ENCODE measurements at regions not wholly inside any gene's neighbourhood (a gene's known extent, or its start where the extent isn't known, plus 50 kb on each side); places are given as distances from the start of the nearest gene placed in this dataset.
A peak's percentile ranks its signal among the peaks of the same experiment; 100 is the strongest.

DNA sequence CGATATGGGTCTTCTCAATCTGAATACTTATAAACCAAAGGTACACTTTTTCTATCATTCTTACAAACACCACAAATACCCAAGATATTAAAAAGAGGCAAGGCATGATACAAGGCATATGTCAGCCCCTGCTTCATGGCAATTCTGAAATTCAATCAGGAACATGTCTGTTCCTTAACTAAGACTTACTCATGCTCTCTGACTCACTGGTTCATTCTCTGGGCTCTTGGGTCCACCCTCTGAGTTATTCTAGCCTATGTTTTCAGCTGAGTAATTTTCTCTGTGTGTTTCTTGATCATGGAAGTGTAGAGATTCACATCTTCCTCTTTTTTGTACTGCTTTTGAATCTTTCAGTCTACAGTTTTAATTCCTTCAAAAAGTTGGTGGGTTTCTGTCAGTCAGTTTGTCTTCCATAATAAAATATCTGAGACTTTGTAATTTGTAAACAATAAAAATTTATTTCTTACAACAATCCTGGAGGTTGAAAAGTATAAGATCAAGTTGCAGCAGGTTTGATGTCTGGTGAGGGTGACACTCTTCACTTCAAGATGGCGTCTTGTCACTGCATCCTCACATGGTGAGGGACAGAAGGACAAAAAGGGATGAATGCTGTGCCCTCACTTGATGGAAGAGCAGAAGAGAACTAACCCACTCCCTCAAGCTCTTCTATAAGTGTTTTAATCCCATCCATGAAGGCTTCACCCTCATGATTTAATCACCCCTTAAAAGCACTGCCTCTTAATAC is 211.7 kb downstream of the FAM76B start:
- Histone ChIP-seq H3K9me3 (ENCODE audit: control insufficient read depth, insufficient read depth, low read depth, low read length) (no peaks in the 10 kb centered on the region), H3K27me3 (ENCODE audit: control insufficient read depth, insufficient read depth, low read length) (no peaks in the 10 kb centered on the region), H3K36me3 (ENCODE audit: control insufficient read depth, insufficient read depth, low read length) (no peaks in the 10 kb centered on the region), H3K9ac (ENCODE audit: insufficient read depth, low read length) (no peak overlapping the region), H2AFZ (ENCODE audit: low read length) (peak overlapping the region; percentile 62), H3K4me1 (ENCODE audit: control insufficient read depth, extremely low read depth, insufficient read depth, low read length) (no peaks in the 10 kb centered on the region), H3K27ac (ENCODE audit: insufficient read depth, low read length) (peak overlapping the region; percentile 45), H3K4me3 (replicated peaks in 1 of 4; ENCODE audit: control extremely low read depth in 1 of 4, insufficient read depth in 1 of 4, low read depth in 3 of 4, low read length in 4 of 4) (no peak overlapping the region), H3K79me2 (ENCODE audit: control insufficient read depth, insufficient read depth, low read length) (no peaks in the 10 kb centered on the region), H3K4me2 (ENCODE audit: extremely low read depth, insufficient read depth, low read length) (no peak overlapping the region), H4K20me1 (ENCODE audit: control insufficient read depth, extremely low read depth, insufficient read depth, low read length) (no peaks in the 10 kb centered on the region)
- TF ChIP-seq EZH2 (IDR thresholded peaks at IDR 0.05; ENCODE audit: low read length, missing control alignments), result no peak
- TF ChIP-seq, protein P1, sequence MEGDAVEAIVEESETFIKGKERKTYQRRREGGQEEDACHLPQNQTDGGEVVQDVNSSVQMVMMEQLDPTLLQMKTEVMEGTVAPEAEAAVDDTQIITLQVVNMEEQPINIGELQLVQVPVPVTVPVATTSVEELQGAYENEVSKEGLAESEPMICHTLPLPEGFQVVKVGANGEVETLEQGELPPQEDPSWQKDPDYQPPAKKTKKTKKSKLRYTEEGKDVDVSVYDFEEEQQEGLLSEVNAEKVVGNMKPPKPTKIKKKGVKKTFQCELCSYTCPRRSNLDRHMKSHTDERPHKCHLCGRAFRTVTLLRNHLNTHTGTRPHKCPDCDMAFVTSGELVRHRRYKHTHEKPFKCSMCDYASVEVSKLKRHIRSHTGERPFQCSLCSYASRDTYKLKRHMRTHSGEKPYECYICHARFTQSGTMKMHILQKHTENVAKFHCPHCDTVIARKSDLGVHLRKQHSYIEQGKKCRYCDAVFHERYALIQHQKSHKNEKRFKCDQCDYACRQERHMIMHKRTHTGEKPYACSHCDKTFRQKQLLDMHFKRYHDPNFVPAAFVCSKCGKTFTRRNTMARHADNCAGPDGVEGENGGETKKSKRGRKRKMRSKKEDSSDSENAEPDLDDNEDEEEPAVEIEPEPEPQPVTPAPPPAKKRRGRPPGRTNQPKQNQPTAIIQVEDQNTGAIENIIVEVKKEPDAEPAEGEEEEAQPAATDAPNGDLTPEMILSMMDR (conservative IDR thresholded peaks at IDR 0.05 in 1 of 2, IDR thresholded peaks at IDR 0.05 in 1 of 2; ENCODE audit: low read depth in 1 of 2, low read length in 2 of 2), result no peak
- peak; percentile 80 for DNase-seq (ENCODE audit: low read depth in 2 of 2)

DNA sequence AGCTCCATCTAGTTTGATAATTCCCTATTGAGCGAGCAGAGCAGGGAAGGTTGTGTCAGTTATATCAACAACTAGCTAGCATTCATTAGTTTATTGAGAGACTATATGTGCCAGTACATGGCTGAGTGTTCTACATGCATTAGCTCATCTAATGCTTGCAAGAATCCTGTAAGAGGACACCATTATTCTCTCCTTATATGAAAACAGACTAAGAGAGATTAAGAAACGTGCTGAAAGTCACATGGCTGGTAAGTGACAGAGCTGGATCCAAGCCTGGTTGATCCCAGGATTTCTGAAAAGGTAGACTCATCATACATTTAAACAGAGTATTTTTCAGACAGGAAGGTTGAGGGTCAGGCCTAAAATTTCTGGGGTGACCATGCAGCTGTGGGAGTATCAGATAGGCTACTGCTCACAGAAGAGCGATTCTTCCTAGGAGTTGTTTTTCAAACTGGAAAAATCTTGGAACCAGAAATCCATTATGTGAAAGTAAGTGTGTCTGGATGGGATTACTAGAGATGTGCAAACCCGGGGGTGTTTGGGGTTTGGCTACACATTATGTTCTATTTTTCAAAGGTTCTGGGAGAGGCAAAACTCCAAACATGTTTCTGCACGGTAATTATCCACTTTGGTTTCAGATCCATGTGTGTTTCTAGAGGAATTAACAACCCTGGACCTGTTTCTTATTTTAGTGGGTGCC is 213.3 kb downstream of the FAM76B start:
- Histone ChIP-seq H3K9me3 (ENCODE audit: control insufficient read depth, insufficient read depth, low read depth, low read length) (no peaks in the 10 kb centered on the region), H3K27ac (ENCODE audit: insufficient read depth, low read length) (no peak overlapping the region), H3K79me2 (ENCODE audit: control insufficient read depth, insufficient read depth, low read length) (no peaks in the 10 kb centered on the region), H2AFZ (ENCODE audit: low read length) (no peak overlapping the region), H3K27me3 (ENCODE audit: control insufficient read depth, insufficient read depth, low read length) (no peaks in the 10 kb centered on the region), H3K4me3 (replicated peaks in 1 of 4; ENCODE audit: control extremely low read depth in 1 of 4, insufficient read depth in 1 of 4, low read depth in 3 of 4, low read length in 4 of 4) (no peak overlapping the region), H3K4me2 (ENCODE audit: extremely low read depth, insufficient read depth, low read length) (no peak overlapping the region), H3K4me1 (ENCODE audit: control insufficient read depth, extremely low read depth, insufficient read depth, low read length) (no peaks in the 10 kb centered on the region), H3K36me3 (ENCODE audit: control insufficient read depth, insufficient read depth, low read length) (no peaks in the 10 kb centered on the region), H3K9ac (ENCODE audit: insufficient read depth, low read length) (no peak overlapping the region), H4K20me1 (ENCODE audit: control insufficient read depth, extremely low read depth, insufficient read depth, low read length) (no peaks in the 10 kb centered on the region)
- DNase-seq (ENCODE audit: low read depth in 2 of 2), result peak in 1 of 2 donors; percentile 29
- TF ChIP-seq, protein P1 (conservative IDR thresholded peaks at IDR 0.05 in 1 of 2, IDR thresholded peaks at IDR 0.05 in 1 of 2; ENCODE audit: low read depth in 1 of 2, low read length in 2 of 2), result no peak
- no peak for TF ChIP-seq EZH2 (IDR thresholded peaks at IDR 0.05; ENCODE audit: low read length, missing control alignments)

DNA sequence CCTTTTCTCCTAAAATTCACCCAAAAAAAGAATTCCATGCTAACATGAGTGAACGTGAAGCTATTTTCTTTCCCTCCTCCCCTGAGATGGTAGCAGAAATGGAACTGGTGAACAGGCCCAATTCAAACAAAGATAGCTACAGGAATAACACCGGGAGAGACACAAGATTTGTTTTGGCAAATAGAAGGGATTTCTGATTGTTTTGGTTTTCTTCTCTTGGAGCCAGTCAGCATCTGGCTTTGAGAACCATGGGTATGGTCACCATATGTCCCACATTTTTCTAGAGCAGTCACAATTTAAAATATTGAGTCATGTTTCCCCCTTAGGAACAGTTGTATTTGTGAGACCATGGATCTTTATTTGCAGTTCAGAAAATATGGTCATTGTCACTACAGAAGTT is 214.1 kb downstream of the FAM76B start:
- H3K9me3 ChIP-seq (ENCODE audit: control insufficient read depth, insufficient read depth, low read depth, low read length), result no peaks in the 10 kb centered on the region
- no peaks in the 10 kb centered on the region for H3K4me1 ChIP-seq (ENCODE audit: control insufficient read depth, extremely low read depth, insufficient read depth, low read length)
- no peak overlapping the region for H3K9ac ChIP-seq (ENCODE audit: insufficient read depth, low read length)
- H3K4me3 ChIP-seq (replicated peaks in 1 of 4; ENCODE audit: control extremely low read depth in 1 of 4, insufficient read depth in 1 of 4, low read depth in 3 of 4, low read length in 4 of 4), result no peak overlapping the region
- H4K20me1 ChIP-seq (ENCODE audit: control insufficient read depth, extremely low read depth, insufficient read depth, low read length), result no peaks in the 10 kb centered on the region
- no peaks in the 10 kb centered on the region for H3K27me3 ChIP-seq (ENCODE audit: control insufficient read depth, insufficient read depth, low read length)
- TF ChIP-seq EZH2 (IDR thresholded peaks at IDR 0.05; ENCODE audit: low read length, missing control alignments), result no peak
- TF ChIP-seq, protein P1 (conservative IDR thresholded peaks at IDR 0.05 in 1 of 2, IDR thresholded peaks at IDR 0.05 in 1 of 2; ENCODE audit: low read depth in 1 of 2, low read length in 2 of 2), result no peak
- H3K79me2 ChIP-seq (ENCODE audit: control insufficient read depth, insufficient read depth, low read length), result no peaks in the 10 kb centered on the region
- H2AFZ ChIP-seq (ENCODE audit: low read length), result no peak overlapping the region
- H3K36me3 ChIP-seq (ENCODE audit: control insufficient read depth, insufficient read depth, low read length), result no peaks in the 10 kb centered on the region
- no peak overlapping the region for H3K4me2 ChIP-seq (ENCODE audit: extremely low read depth, insufficient read depth, low read length)
- no peak overlapping the region for H3K27ac ChIP-seq (ENCODE audit: insufficient read depth, low read length)
- DNase-seq (ENCODE audit: low read depth in 2 of 2), result peak in 1 of 2 donors; percentile 32
